ENCODE measurements at regions not wholly inside any gene's neighbourhood (a gene's known extent, or its start where the extent isn't known, plus 50 kb on each side); places are given as distances from the start of the nearest gene placed in this dataset.

DNA sequence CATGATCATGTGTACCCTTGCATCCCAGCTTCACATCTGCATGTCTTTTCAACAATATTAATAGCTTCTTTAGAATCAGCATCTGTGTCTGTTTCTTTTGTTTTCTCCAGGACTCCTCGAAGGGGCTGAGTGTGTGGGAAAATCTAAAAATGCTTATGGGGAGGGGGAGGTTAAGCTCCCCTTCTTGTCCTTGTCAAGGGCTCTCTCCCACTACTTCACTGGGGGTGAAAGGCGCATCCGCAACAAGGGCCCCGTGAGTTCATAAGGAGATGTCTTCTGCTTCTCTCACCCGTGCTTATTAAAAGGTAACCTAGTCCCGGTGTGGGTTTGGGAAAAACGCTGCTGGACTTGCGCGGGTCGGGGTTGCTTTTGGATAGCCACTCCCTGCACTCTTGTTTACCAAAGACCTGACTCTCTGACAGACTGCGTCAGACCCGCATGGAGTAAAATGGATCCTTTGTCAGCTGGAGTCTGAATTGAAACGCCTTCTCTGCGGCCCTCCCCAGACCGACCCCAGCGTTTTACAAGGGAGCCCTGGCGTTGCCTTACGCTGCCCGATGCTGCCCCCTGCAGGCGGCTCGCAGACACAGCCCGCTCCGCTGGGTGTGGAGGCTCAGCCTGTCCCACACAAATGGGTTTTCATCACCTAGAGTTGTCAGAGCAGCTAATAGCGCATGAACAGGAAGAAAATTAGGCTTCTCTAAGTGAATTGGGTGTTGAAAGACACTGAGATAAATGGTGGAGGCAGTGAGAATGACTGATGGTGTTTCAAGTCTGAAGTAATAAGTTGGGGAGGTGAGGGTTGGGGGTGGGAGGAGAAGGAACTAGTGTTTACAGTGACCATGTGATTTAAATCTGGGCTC is 53.8 kb downstream of the IER5 start:
- peak; percentile 69 for DNase-seq (ENCODE audit: low spot score)

DNA sequence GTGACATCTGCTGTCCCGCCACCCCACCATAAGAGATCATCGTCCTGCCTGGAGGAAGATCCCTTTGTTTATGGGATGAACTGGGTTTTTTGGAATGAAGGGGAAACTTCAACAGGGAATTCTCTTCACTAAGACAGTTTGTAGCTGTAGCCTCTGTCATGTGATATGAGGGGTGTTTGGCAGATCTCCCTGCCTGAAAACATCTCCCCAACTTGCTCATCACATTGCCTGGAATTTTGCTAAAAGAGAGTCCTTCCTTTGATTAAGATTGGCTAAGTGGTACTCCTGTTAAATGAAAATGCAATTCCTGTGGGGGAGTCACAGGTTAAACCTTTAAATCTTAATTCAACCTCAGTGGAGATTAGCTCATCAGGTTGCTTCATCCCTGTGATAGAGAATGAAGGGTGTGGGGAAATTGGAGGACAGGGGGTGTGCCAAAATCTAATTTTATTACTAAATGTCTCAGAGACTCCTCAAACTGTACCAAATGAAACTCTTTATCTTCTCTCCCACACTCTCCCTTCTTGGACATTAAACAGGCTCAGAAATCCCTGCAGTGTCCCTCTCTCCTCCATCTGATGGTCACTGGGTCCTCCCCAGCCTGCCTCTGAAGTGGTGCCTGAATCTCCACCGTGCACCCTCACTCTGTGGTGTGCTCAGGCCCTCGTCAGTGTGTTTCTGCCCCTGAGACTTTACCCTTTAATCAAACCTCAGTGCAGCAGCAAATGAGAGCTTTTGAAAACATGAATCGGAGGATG is 54.8 kb downstream of the IER5 start:
- DNase-seq (ENCODE audit: low spot score) = no peak

DNA sequence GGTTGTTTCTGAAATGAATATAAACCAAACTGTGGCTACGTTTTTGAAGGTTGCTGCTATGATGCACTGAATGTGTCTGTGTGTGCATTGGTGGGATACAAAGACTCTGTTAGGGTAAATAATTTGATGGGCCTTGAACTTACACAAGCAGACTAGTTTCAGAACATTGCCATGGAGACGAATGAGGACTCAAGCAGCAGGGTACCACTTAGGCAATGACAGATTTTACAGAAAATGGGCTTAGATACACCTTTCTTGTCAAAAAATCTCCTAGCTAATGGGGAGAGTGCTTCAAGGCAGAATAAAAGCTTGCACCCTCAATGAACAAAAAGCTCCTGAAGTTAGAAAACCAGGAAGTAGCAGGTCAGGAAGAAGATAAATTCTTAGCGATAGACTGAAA is 55.7 kb downstream of the IER5 start:
- DNase-seq (ENCODE audit: low spot score) = no peak

DNA sequence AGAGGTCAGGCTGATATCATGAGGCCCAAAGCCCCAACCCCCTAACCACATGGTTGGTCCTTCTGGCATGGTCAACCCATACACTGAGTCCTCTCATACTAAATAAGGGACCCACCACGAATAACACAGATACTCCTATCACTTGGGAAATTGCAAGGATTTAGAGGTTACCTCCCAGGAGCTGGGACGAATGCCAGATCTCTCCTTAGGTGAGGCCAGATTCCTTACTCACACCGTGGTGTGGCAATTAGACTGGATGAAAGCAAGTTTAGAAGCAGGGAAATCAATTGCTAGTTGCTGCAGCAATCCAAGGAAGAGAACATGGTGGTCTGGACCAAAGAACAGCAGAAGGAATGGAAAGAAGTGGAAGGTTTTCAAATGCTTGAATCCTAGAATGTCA is 60.1 kb downstream of the IER5 start:
- DNase-seq (ENCODE audit: low spot score) = no peak

DNA sequence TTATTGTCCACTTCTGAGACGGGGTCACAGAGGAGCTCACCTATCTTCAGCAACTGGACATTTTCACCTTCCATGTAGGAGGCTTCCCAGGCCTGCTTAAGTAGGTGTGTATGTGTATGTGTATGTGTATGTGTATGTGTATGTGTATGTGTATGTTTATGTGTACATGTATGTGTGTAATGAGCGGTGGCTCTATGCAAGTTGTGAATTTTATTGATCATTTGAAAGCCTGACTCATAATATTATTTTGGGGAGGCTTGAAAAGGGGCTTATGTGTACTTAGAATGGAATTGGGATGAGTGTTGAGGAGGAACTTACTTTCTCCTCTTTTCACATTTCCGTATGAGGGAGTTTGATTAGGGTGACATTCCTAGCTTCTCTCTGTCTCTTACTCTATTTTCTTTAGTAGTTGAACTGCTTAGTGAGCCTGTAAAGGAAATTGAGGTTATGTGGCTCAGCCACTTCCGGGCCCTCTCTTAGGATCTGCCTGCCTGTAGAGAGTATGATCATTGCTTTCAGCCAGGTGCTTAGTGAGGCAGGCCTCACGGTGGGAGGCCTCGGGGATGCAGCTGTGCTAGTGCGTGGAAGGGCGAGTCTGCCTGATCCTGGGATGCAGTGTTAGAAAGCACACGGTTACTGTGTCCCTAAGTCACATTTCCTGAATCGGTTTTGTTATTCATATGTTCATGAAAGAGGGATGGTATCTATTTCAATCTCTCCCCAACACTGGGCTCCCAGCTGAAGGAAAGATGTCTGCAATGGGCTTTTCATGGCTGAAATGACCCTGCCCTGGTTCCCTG is 61.0 kb downstream of the IER5 start:
- DNase-seq (ENCODE audit: low spot score) = no peak

DNA sequence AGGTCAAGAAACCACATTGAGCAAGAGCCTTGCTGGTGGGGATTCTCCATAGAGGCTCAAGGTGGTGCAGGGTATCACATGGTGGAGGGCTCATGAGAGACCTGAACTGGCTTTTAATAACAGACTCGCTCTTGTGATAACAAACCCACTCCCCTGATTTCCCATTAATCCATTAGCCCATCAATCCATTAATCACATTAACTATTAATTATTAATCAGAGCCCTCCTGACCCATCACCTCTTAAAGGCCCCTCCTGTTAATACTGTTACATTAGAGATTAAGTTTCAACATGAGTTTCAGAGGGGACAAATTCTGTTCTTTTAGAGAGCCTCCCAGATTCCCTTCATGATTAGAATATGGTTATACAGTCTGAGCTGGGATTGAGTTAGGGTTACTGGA is 61.8 kb downstream of the IER5 start:
- no peak for DNase-seq (ENCODE audit: low spot score)

DNA sequence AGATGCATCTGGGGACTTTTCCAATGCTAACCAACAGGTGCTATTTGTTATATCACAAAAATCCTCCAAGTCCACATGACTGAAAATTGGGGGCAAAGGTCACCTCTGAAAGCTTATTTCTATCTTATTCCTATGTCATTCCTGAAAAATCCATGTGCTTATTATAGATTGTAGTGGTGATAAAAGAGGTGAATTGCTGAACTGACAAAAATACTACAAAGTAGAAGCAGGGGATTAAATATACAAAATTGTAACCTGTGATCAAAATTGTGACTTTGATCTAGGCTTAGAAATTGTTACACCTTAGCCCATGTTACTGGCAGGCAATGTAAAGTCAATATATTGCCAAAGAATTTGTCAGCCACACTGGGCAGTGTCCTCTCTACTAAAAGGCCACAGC is 62.3 kb downstream of the IER5 start:
- no peak for DNase-seq (ENCODE audit: low spot score)

DNA sequence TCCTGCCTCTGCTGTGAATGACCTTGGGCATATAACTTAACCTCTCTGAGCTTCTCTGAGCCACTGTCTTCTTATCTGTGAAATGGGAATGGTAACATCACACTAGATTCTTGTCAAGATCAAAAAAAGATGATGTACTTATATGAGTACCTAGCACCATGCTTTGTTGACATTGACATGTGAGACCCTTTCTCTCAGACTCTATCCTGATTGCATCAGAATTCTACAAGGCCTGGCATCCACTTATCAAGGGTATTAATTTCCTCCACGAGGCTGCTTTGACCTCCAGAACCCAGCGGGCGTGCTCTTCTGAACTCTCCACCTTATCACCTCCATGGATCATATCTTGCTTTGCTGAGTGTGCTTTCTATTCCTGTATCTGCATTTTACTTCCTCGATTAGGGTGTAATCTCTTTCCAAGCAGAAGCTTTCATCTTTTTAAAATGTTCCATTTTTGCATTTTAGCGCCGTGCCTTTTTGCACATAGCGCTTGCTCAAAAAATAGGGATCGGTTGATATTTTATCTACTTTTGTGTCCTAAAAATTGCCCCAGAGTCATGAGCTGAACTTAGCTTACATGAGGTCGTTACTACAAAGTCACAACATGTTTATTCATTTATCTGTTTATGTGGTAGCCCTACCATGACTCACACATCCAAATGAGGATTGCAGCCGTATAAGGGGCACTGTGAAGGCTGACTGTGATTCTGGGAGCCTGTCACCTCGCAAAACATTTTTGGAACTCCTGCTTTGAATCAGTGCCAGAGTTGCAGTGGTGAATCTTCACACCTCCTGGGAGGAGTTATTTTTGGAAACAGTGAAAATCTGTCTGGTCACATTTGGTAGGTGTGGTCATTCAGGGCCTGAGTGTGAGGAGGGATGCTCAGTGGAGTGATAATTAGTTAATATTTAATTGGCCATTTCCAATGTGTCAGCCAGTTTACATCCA is 63.2 kb downstream of the IER5 start:
- DNase-seq (ENCODE audit: low spot score) = peak; percentile 60

DNA sequence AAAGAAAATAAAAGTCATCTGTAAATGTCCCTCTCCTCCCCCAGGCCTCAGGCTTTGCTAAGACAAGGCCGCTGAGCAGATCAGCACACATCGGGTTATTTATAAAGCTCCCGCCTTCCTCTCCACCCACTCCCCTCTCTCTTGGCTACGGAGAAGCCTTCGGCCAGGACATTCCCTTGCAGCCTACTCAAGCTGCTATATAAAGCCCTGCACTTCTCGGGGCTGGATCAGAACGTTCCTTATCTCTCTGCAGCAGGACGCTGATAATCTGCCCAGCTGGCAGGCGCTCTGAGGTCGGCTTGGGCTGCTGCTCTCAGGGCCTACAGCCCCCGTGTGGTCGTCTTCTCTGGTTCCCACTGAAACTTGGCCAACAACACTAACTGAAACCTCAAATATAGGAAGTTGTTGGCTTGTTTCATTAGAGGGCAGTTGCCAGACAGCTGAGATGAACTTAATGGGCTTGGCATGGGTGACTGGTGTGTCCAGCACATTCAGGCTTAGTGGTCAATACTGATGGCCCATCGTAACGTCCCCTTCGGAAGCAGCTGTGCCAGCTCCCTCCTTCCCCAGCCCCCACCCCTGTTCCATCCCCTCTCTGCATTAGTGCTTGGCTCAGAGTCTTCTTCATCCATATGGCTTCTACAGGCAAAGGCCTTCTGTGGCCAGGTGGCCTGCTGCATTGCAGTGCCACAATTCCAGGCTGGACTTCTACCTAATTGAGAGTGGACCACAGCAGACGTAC is 64.6 kb downstream of the IER5 start:
- DNase-seq (ENCODE audit: low spot score) = peak; percentile 46

DNA sequence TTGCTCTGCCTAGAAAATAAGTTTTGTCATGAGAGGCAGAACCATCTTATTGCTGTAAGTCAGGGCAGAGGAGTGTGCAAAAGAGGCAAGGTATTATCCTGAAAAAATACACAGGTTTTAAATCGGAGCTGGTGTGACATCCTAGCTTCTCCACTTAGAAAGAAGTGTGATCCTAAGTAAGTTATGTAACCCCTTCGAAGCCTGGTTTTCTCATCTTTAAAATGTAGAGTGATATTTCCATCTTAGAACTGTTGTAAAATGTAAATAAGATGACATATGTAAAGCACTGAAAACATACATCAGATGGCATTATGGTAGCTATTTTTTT is 65.1 kb downstream of the IER5 start:
- no peak for DNase-seq (ENCODE audit: low spot score)

DNA sequence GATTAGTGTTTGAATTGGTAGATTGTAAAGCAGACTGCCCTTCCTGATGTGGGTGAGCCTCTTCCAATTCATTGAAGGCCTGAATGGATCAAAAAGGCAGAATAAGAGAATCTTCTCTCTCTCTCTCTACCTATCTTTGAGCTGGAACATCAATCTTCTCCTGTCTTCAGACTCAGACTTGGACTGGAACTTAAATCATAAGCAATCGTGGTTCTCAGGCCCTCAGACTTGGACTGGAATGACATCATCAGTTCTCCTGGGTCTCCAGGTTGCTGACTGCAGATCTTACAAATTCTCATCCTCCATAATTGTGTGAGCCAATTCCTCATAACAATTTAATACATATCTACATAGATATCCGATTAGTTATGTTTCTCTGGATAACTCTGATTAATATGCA is 66.8 kb downstream of the IER5 start:
- no peak for DNase-seq (ENCODE audit: low spot score)

DNA sequence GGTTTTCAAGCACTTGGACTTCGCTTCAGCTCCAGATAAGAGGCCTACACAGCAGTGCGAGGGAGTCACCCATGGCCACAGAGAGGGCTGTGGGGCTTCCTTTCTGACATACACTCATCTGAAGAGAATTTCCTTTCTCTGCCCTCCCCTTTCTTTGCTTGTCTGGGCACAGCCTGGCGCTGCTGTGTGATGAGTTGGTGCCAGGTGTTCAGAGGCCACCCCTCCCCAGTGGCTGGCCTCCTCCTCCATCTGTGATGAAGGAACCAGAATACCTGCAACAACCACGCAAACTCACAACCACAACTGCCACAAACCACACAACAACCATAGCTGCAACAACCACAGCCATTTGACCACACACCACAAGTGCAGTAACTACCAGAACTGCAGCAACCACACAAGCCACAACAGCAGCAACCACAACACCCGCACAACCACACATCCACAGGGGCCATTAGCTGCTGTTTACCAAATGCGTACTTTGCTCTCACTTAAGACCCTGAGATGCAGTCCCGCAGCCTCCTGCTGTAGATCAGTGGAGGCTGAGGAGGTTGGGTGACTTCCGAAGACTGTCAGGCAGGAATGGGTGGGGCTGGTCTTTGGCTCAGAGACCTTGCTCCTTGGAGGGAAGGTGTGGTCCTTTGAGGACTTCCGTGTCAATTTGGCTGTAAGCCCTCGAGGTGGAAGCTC is 71.1 kb downstream of the IER5 start:
- peak; percentile 33 for DNase-seq (ENCODE audit: low spot score)

DNA sequence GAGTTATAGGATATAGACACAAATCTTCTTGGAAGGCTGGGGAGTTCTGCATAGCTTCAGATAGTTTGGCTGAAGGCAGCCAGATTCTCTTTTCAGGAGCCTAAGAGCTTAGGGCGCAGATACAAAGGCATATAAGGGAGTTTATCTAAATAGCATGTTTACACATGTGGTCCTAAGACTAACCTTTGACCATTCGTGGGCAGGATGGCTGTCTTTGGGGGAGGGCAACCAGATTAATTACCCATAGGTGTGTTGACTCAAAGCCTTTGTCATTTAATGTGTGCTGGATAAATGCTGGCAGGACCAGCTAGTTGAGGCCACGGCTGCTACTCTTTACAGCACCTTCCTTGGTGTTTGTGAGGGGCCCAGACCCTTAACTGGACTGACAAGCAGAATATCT is 71.8 kb downstream of the IER5 start:
- DNase-seq (ENCODE audit: low spot score) = no peak

DNA sequence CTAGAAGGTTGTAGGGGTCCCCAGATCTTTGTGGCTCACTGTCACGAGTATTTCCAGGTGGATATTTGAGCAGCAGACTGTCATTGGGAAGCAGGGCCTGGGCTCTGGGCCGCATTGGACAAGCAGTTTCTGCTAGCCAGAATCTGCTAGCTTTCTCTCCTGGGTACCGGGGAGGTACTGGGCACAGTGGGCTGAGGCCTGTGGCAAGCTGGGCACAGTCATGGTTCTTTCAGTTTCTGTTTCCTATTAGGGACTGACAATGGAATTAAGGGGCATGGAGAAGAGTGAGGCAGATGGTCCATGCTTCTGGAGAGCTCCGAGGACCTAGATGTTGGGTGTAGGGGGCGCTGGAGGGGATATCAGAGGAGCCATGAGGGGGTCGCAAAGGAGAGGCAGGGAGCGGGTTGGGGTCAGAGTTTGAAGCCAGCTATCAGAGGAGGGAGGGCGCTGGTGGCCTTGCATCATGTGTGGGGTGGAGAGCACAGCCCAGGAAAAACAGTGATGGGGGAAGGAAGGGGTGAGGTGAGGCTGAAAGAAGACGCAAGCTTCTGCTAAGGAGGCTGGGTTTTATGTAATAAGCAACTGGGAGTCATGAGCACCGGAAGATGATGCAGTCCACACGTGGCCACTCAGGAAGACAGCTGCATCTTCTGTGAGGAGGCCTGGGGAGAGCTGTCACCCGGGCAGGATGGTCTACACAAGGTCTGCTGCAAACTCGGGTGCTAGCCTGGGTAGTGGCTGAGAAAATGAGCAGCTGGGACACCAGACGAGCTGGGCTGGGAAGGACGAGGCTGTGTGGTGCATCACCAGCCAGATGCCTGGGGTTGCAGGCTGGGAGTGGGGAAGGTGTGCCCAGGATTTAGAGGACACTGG is 72.7 kb downstream of the IER5 start:
- DNase-seq (ENCODE audit: low spot score) = no peak

DNA sequence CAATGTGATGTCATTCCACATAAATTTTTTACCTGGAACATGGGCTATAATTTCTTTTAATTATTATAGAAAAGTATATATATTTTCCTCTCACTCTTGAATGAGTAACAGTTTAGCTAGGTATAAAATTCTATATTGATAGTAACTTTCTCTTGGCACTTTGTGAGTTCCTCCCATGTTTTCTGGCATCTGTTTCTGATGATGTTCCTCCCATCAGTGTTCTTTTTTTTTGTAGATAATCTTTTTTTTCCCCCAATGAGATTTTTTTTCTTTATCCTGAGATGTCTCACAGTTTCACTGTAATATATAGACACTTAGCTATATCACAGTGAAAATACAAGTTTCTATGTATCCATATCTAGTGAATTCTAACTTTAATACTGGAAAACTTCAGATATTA is 75.2 kb downstream of the IER5 start:
- DNase-seq (ENCODE audit: low spot score) = no peak

DNA sequence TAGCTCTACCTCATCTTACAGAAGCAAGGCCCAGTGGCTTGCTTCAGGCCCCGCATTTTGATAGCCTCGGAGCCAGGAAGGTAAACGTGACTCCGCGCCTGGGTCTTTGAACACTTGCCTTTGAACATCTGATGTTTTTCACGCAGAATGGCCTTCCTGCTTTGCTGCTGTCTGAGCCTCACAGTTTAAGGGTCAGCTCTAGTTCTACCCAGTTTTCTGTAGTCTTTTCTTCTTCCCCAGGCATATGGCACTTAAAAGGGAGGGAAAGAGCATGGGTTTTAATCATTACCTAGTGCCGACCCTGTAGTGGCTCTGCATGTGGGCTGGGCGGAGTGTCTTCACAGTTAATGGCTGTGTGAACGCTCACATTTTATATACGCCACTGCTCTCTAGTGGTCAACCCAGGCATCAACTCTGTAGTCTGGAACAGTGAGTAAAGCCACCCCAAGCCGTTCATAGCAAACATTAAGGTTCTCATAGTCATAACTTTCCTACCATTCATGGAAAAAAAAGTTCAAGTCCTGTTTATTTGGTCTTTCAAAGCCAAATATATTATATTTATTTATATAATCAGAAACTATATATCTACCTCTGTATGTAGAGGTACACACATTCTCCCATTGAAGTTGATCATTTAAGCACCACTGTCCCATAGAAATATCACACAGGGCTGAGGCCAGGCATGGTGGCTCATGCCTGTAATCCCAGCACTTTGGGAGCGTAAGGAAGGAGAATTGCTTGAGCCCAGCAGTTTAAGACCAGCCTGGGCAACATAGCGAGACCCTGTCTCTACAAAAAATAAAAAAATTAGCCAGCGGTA is 78.1 kb downstream of the IER5 start:
- DNase-seq (ENCODE audit: low spot score) = peak; percentile 69

DNA sequence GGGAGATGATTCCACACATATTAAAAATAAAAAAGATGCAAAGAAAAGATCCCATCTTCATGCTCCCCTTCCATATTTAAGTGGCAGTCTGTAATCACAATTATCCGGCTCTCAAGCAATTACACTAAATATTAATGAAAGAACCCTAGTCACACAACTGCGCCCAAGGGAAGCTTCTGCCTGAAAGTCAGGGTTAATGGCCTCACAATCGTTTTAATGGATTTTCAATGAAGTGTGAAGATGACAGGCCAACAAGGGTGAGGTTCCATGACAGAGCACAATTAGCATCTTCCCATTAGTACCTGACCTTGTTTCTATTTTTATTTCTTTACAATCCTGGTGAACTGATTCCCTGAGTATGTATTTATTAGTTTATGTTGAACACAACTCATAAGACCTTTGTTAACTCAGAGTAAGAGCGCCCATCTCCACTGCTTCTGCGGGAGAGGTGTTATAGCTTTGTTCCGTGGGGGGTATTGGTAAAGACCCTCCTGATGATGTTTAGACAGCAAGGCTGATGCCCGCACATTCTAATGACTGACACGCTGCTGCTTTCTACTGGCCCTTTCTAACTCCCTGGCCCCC is 80.9 kb downstream of the IER5 start:
- DNase-seq (ENCODE audit: low spot score) = no peak

DNA sequence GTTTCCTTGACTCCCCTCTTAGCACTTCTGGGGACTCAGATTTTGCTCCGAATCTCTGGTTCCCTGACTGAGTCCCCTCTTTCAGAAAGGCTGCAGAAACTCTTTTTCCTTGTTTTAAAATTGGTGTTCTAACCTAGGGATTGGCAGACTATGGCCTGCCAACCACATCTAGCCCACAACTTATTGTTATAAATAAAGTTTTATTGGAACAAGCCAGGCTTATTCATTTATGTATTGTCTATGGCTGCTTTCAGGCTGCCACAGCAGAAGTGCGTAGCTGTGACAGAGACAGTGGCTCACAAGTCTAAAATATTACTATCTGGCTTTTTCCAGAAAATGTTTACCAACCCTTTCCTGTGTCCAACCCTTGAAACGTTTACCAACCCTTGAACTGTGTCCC is 81.7 kb downstream of the IER5 start:
- no peak for DNase-seq (ENCODE audit: low spot score)
